Astrocyte (in vitro differentiated cells and primary cell): ENCODE measurements at regions not wholly inside any gene's neighbourhood (a gene's known extent, or its start where the extent isn't known, plus 50 kb on each side); places are given as distances from the start of the nearest gene placed in this dataset.

ENCODE experiments used
- EZH2 ChIP-seq: IDR thresholded peaks from 2 replicates; pipeline ENCODE4 v1.6.1; 2012; ENCODE audit warnings: mild to moderate bottlenecking, low read length, inconsistent platforms; ENCODE audit not compliant: insufficient read depth
- TF ChIP-seq, protein P1 (sequence below): IDR thresholded peaks from 2 replicates; pipeline ENCODE4 v1.5.1; 2011; ENCODE audit warnings: low read depth, mild to moderate bottlenecking, inconsistent platforms, low read length, moderate library complexity; ENCODE audit not compliant: insufficient read depth

- TF ChIP-seq, protein P1, sequence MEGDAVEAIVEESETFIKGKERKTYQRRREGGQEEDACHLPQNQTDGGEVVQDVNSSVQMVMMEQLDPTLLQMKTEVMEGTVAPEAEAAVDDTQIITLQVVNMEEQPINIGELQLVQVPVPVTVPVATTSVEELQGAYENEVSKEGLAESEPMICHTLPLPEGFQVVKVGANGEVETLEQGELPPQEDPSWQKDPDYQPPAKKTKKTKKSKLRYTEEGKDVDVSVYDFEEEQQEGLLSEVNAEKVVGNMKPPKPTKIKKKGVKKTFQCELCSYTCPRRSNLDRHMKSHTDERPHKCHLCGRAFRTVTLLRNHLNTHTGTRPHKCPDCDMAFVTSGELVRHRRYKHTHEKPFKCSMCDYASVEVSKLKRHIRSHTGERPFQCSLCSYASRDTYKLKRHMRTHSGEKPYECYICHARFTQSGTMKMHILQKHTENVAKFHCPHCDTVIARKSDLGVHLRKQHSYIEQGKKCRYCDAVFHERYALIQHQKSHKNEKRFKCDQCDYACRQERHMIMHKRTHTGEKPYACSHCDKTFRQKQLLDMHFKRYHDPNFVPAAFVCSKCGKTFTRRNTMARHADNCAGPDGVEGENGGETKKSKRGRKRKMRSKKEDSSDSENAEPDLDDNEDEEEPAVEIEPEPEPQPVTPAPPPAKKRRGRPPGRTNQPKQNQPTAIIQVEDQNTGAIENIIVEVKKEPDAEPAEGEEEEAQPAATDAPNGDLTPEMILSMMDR: no peak
- no peak for TF ChIP-seq EZH2
These were observed 207.3 kb upstream of the CLNK start for GRCh38 chr4:10891866-10892265.
